Kidney (tissue), 13 donors: ENCODE measurements at regions not wholly inside any gene's neighbourhood (a gene's known extent, or its start where the extent isn't known, plus 50 kb on each side); places are given as distances from the start of the nearest gene placed in this dataset.

ENCODE experiments used
- DNase-seq, 5 donors: peaks; one replicate each; pipeline ENCODE4 v3.0.0-alpha.2; 2013 to 2020
- FAIRE-seq: peaks from 2 replicates; lab custom pipeline; 2012; peaks lifted over from hg19 to GRCh38; lab: Jason Lieb, UNC
- H3K27ac ChIP-seq, 2 donors: one replicate each; pipeline ENCODE4 v1.7.0; 2013; ENCODE audit warnings: low read depth in 2 of 2, low read length in 2 of 2, inconsistent platforms in 1 of 2
- H3K27me3 ChIP-seq: one replicate; pipeline ENCODE4 v1.7.1; 2013; ENCODE audit warnings: low read length, inconsistent platforms; ENCODE audit not compliant: control insufficient read depth, insufficient read depth
- H3K36me3 ChIP-seq, 3 donors: one replicate each; pipeline versions ENCODE4 v1.7.0 to v1.7.1; 2013; ENCODE audit warnings: low read length in 3 of 3, control low read depth in 1 of 3, inconsistent platforms in 1 of 3; ENCODE audit not compliant: insufficient read depth in 3 of 3, control insufficient read depth in 2 of 3
- H3K4me1 ChIP-seq, 3 donors: one replicate each; pipeline versions ENCODE4 v1.7.0 to v1.7.1; 2013; ENCODE audit warnings: low read length in 3 of 3, inconsistent platforms in 1 of 3, low read depth in 1 of 3; ENCODE audit not compliant: control insufficient read depth in 2 of 3, insufficient read depth in 2 of 3
- H3K4me3 ChIP-seq, 3 donors: one replicate each; pipeline versions ENCODE4 v1.7.0 to v1.8.1; 2013; ENCODE audit warnings: low read length in 3 of 3, control low read depth in 1 of 3, inconsistent platforms in 1 of 3
- H3K9ac ChIP-seq, 3 donors: one replicate each; pipeline versions ENCODE4 v1.7.0 to v1.7.1; 2013; ENCODE audit warnings: low read length in 3 of 3, control low read depth in 1 of 3, inconsistent platforms in 1 of 3
- H3K9me3 ChIP-seq, 3 donors: one replicate each; pipeline versions ENCODE4 v1.7.0 to v1.7.1; 2013; ENCODE audit warnings: low read length in 3 of 3, control low read depth in 1 of 3, inconsistent platforms in 1 of 3; ENCODE audit not compliant: control insufficient read depth in 2 of 3, insufficient read depth in 1 of 3
- CTCF ChIP-seq: IDR thresholded peaks from 3 replicates; pipeline ENCODE4 v1.5.1; 2012; ENCODE audit warnings: mild to moderate bottlenecking, moderate library complexity, borderline replicate concordance; ENCODE audit not compliant: insufficient read depth; ENCODE audit errors: extremely low read depth
- intact Hi-C: fragments of 100-400 bp; cut with DNase I; formaldehyde crosslinking; loops from one replicate; pipeline ENCODE4 v1.11.1; 2022
- donor health status: control.
- donor health status: control.
- donor health status: control.
- donor health status: control.
- donor health status: control.
- donor health status: DM: yes; HTN: yes; CAD: no.
- donor health status: Normal renal cell carcinoma (clear cell type).

GRCh38 chr16:35195864-35196216 lies 1736.4 kb downstream of the TP53TG3F start:
- no peak overlapping the region for H3K27ac ChIP-seq
- H3K36me3 ChIP-seq, result no peaks in the 10 kb centered on the region
- H3K4me3 ChIP-seq, result no peak overlapping the region
- TF ChIP-seq CTCF, result no peak
- intact Hi-C loops, result no loop called here
- no peaks in the 10 kb centered on the region for H3K27me3 ChIP-seq
- DNase-seq, result peak in 1 of 5 donors; percentile 40
- no peak for FAIRE-seq
- no peak overlapping the region for H3K9ac ChIP-seq
- H3K4me1 ChIP-seq, result no peaks in the 10 kb centered on the region
- no peaks in the 10 kb centered on the region for H3K9me3 ChIP-seq

GRCh38 chr16:35196313-35196712 lies 1736.9 kb downstream of the TP53TG3F start:
- Histone ChIP-seq H3K4me3 (no peak overlapping the region), H3K9ac (no peak overlapping the region), H3K27me3 (no peaks in the 10 kb centered on the region), H3K36me3 (no peaks in the 10 kb centered on the region), H3K4me1 (no peaks in the 10 kb centered on the region), H3K9me3 (no peaks in the 10 kb centered on the region), H3K27ac (no peak overlapping the region)
- no peak for TF ChIP-seq CTCF
- intact Hi-C loops, result no loop called here
- peak in 1 of 5 donors; percentile 49 for DNase-seq
- no peak for FAIRE-seq

- Histone ChIP-seq H3K9me3 (no peaks in the 10 kb centered on the region), H3K27ac (no peak overlapping the region), H3K27me3 (no peaks in the 10 kb centered on the region), H3K4me3 (no peak overlapping the region), H3K36me3 (no peaks in the 10 kb centered on the region), H3K9ac (no peak overlapping the region), H3K4me1 (no peaks in the 10 kb centered on the region)
- no peak for DNase-seq
- TF ChIP-seq CTCF, result no peak
- intact Hi-C loops, result no loop called here
- FAIRE-seq, result no peak
Observed at GRCh38 chr16:35197656-35198055, 1738.2 kb downstream of the TP53TG3F start.
